K562 (cell line): ENCODE measurements at regions not wholly inside any gene's neighbourhood (a gene's known extent, or its start where the extent isn't known, plus 50 kb on each side); places are given as distances from the start of the nearest gene placed in this dataset.
A peak's percentile ranks its signal among the peaks of the same experiment; 100 is the strongest.

Experiments
- BRD4 ChIP-seq: fragments of 200-600 bp; sonication (generic); IDR thresholded peaks from 2 replicates; pipeline ENCODE4 v1.6.1; 2017; ENCODE audit warnings: inconsistent platforms
- BRF2 ChIP-seq: IDR thresholded peaks from 3 replicates; pipeline ENCODE4 v1.6.1; 2011; ENCODE audit warnings: borderline replicate concordance, mild to moderate bottlenecking; ENCODE audit not compliant: insufficient read length, insufficient read depth
- CC2D1A ChIP-seq: fragments of 450-650 bp; IDR thresholded peaks from 2 replicates; pipeline ENCODE4 v1.6.1; 2017; ENCODE audit warnings: mild to moderate bottlenecking
- MYNN ChIP-seq, 2 experiments: sonication (generic); formaldehyde crosslinking in 1 of 2; IDR thresholded peaks; 2 replicates each; pipeline versions ENCODE4 v1.5.0 to v1.6.1; 2016 to 2020; ENCODE audit warnings: antibody characterized with exemption in 1 of 2, missing genetic modification reagents in 1 of 2
- NCOR1 ChIP-seq: fragments of 450-650 bp; IDR thresholded peaks from 2 replicates; pipeline ENCODE4 v1.6.1; 2016; ENCODE audit warnings: mild to moderate bottlenecking, moderate library complexity
- PPARD ChIP-seq: fragments of 250-450 bp; sonication (Bioruptor Pico); IDR thresholded peaks from 2 replicates; pipeline ENCODE4 v1.8.0; 2022; ENCODE audit warnings: inconsistent platforms, mild to moderate bottlenecking, moderate library complexity
- VEZF1 ChIP-seq: fragments of 200-800 bp; sonication (Bioruptor generic); IDR thresholded peaks from 2 replicates; pipeline ENCODE4 v1.6.1; 2017; ENCODE audit warnings: missing genetic modification characterization, missing compliant biosample characterization
- ZKSCAN8 ChIP-seq: fragments of 200-800 bp; sonication (Bioruptor generic); IDR thresholded peaks from 2 replicates; pipeline ENCODE4 v1.6.1; 2016; ENCODE audit warnings: missing genetic modification characterization, missing compliant biosample characterization
- ZNF143 ChIP-seq: sonication (generic); formaldehyde crosslinking; IDR thresholded peaks from 2 replicates; pipeline ENCODE4 v1.9.0; 2022; ENCODE audit warnings: mild to moderate bottlenecking, missing genetic modification reagents
- ZNF354B ChIP-seq: fragments of 250-450 bp; sonication (Bioruptor Pico); IDR thresholded peaks from 2 replicates; pipeline ENCODE4 v1.4.0; 2020
- TF ChIP-seq, protein P1 (sequence below): fragments of 200-600 bp; sonication (generic); IDR thresholded peaks from one replicate; pipeline ENCODE4 v1.6.1; 2012; ENCODE audit warnings: mild to moderate bottlenecking, low read depth, low read length, inconsistent platforms

DNA sequence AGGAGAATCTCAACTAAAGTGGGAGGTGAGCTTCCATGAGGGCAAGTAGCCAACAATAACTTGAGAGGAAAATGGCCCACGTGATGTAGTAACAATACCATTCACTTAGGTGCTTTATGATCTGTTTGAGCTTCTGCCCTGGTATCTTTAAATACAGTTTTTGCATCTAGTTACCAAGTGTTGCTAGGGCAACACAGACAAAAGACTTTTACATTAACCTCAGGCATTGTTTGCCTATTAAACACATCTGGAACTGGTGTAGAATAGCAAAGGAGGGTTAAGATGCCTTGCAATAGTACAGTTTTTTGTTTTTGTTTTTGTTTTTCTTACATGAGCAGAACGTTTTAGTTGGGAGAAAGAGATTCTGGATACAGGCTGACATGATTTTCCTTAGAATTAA lies 97.7 kb upstream of the MTPN start (continued):
- TF ChIP-seq BRF2 (no peak), ZKSCAN8 (no peak), ZNF143 (no peak), PPARD (no peak), NCOR1 (no peak), ZNF354B (CRISPR knock-in tag) (no peak), CC2D1A (no peak), VEZF1 (CRISPR knock-in tag) (no peak), MYNN (IDR thresholded peaks at IDR 0.05) (peak; percentile 96), MYNN (CRISPR knock-in tag; IDR thresholded peaks at IDR 0.05) (no peak), BRD4 (no peak)
- TF ChIP-seq, protein P1, sequence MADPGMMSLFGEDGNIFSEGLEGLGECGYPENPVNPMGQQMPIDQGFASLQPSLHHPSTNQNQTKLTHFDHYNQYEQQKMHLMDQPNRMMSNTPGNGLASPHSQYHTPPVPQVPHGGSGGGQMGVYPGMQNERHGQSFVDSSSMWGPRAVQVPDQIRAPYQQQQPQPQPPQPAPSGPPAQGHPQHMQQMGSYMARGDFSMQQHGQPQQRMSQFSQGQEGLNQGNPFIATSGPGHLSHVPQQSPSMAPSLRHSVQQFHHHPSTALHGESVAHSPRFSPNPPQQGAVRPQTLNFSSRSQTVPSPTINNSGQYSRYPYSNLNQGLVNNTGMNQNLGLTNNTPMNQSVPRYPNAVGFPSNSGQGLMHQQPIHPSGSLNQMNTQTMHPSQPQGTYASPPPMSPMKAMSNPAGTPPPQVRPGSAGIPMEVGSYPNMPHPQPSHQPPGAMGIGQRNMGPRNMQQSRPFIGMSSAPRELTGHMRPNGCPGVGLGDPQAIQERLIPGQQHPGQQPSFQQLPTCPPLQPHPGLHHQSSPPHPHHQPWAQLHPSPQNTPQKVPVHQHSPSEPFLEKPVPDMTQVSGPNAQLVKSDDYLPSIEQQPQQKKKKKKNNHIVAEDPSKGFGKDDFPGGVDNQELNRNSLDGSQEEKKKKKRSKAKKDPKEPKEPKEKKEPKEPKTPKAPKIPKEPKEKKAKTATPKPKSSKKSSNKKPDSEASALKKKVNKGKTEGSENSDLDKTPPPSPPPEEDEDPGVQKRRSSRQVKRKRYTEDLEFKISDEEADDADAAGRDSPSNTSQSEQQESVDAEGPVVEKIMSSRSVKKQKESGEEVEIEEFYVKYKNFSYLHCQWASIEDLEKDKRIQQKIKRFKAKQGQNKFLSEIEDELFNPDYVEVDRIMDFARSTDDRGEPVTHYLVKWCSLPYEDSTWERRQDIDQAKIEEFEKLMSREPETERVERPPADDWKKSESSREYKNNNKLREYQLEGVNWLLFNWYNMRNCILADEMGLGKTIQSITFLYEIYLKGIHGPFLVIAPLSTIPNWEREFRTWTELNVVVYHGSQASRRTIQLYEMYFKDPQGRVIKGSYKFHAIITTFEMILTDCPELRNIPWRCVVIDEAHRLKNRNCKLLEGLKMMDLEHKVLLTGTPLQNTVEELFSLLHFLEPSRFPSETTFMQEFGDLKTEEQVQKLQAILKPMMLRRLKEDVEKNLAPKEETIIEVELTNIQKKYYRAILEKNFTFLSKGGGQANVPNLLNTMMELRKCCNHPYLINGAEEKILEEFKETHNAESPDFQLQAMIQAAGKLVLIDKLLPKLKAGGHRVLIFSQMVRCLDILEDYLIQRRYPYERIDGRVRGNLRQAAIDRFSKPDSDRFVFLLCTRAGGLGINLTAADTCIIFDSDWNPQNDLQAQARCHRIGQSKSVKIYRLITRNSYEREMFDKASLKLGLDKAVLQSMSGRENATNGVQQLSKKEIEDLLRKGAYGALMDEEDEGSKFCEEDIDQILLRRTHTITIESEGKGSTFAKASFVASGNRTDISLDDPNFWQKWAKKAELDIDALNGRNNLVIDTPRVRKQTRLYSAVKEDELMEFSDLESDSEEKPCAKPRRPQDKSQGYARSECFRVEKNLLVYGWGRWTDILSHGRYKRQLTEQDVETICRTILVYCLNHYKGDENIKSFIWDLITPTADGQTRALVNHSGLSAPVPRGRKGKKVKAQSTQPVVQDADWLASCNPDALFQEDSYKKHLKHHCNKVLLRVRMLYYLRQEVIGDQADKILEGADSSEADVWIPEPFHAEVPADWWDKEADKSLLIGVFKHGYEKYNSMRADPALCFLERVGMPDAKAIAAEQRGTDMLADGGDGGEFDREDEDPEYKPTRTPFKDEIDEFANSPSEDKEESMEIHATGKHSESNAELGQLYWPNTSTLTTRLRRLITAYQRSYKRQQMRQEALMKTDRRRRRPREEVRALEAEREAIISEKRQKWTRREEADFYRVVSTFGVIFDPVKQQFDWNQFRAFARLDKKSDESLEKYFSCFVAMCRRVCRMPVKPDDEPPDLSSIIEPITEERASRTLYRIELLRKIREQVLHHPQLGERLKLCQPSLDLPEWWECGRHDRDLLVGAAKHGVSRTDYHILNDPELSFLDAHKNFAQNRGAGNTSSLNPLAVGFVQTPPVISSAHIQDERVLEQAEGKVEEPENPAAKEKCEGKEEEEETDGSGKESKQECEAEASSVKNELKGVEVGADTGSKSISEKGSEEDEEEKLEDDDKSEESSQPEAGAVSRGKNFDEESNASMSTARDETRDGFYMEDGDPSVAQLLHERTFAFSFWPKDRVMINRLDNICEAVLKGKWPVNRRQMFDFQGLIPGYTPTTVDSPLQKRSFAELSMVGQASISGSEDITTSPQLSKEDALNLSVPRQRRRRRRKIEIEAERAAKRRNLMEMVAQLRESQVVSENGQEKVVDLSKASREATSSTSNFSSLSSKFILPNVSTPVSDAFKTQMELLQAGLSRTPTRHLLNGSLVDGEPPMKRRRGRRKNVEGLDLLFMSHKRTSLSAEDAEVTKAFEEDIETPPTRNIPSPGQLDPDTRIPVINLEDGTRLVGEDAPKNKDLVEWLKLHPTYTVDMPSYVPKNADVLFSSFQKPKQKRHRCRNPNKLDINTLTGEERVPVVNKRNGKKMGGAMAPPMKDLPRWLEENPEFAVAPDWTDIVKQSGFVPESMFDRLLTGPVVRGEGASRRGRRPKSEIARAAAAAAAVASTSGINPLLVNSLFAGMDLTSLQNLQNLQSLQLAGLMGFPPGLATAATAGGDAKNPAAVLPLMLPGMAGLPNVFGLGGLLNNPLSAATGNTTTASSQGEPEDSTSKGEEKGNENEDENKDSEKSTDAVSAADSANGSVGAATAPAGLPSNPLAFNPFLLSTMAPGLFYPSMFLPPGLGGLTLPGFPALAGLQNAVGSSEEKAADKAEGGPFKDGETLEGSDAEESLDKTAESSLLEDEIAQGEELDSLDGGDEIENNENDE, result no peak
